Neural cell (in vitro differentiated cells): ENCODE measurements at regions not wholly inside any gene's neighbourhood (a gene's known extent, or its start where the extent isn't known, plus 50 kb on each side); places are given as distances from the start of the nearest gene placed in this dataset.

Experiments
- H2AFZ ChIP-seq: fragments of 200-600, 300-800 bp; sonication (generic), shearing (Covaris generic); 2 replicates; pipeline ENCODE4 v1.6.0; 2014; ENCODE audit warnings: low read depth, mild to moderate bottlenecking, antibody characterized with exemption, low read length, moderate library complexity
- H3F3A ChIP-seq: fragments of 200-600 bp; shearing (Covaris generic); 2 replicates; pipeline ENCODE4 v1.6.1; 2016; ENCODE audit warnings: mild to moderate bottlenecking, moderate library complexity, mixed read lengths, antibody characterized with exemption, low read length; ENCODE audit not compliant: insufficient read depth, poor library complexity, severe bottlenecking
- H3K27ac ChIP-seq: fragments of 200-600, 300-800 bp; sonication (generic), shearing (Covaris generic); 2 replicates; pipeline ENCODE4 v1.5.1; 2014; ENCODE audit warnings: mild to moderate bottlenecking, low read length, moderate library complexity
- H3K27me3 ChIP-seq: fragments of 300-800, 200-600 bp; sonication (generic), shearing (Covaris generic); 2 replicates; pipeline ENCODE4 v1.6.0; 2014; ENCODE audit warnings: mild to moderate bottlenecking, low read depth, low read length, moderate library complexity; ENCODE audit not compliant: insufficient read depth
- H3K36me3 ChIP-seq: fragments of 300-800, 200-600 bp; sonication (generic), shearing (Covaris generic); 2 replicates; pipeline ENCODE4 v1.5.1; 2014; ENCODE audit warnings: mild to moderate bottlenecking, antibody characterized with exemption, low read length, moderate library complexity; ENCODE audit not compliant: insufficient read depth
- H3K4me2 ChIP-seq: fragments of 300-800, 200-600 bp; sonication (generic), shearing (Covaris generic); 2 replicates; pipeline ENCODE4 v1.6.0; 2014; ENCODE audit warnings: mild to moderate bottlenecking, low read length
- H3K4me3 ChIP-seq: fragments of 300-800, 200-600 bp; sonication (generic), shearing (Covaris generic); 2 replicates; pipeline ENCODE4 v1.5.1; 2014; ENCODE audit warnings: mild to moderate bottlenecking, low read length, moderate library complexity
- H3K79me2 ChIP-seq: fragments of 200-600 bp; shearing (Covaris generic); replicated peaks from 2 replicates; pipeline ENCODE4 v1.6.0; 2014; ENCODE audit warnings: mild to moderate bottlenecking, low read length, moderate library complexity; ENCODE audit not compliant: insufficient read depth
- H3K9ac ChIP-seq: fragments of 300-800, 200-600 bp; sonication (generic), shearing (Covaris generic); 2 replicates; pipeline ENCODE4 v1.6.1; 2016; ENCODE audit warnings: mild to moderate bottlenecking, low read length, mixed read lengths
- H3K9me2 ChIP-seq: fragments of 200-600 bp; shearing (Covaris generic); 2 replicates; pipeline ENCODE4 v1.6.1; 2016; ENCODE audit warnings: mild to moderate bottlenecking, low read length, mixed read lengths; ENCODE audit not compliant: insufficient read depth
- H3K9me3 ChIP-seq: fragments of 200-600, 300-800 bp; sonication (generic), shearing (Covaris generic); 2 replicates; pipeline ENCODE4 v1.6.1; 2016; ENCODE audit warnings: mild to moderate bottlenecking, mixed run types, low read length, moderate library complexity, mixed read lengths
- H4K20me1 ChIP-seq: fragments of 200-600 bp; shearing (Covaris generic); 2 replicates; pipeline ENCODE4 v1.6.1; 2016; ENCODE audit warnings: mild to moderate bottlenecking, mixed run types; ENCODE audit not compliant: insufficient read depth
- EP300 ChIP-seq: fragments of 450-650 bp; conservative IDR thresholded peaks from 2 replicates; pipeline ENCODE4 v1.6.1; 2014; ENCODE audit warnings: antibody characterized with exemption, mild to moderate bottlenecking, moderate library complexity; ENCODE audit not compliant: poor library complexity, severe bottlenecking
- EZH2 ChIP-seq: fragments of 200-600, 300-800 bp; shearing (Covaris generic), sonication (generic); IDR thresholded peaks from 2 replicates; pipeline ENCODE4 v1.6.1; 2014; ENCODE audit warnings: antibody characterized with exemption, low read length, borderline replicate concordance, mild to moderate bottlenecking; ENCODE audit not compliant: insufficient read depth, poor library complexity, severe bottlenecking
- MXI1 ChIP-seq: fragments of 450-650 bp; conservative IDR thresholded peaks from 2 replicates; pipeline ENCODE4 v1.6.1; 2014; ENCODE audit warnings: antibody characterized with exemption, mild to moderate bottlenecking; ENCODE audit not compliant: poor library complexity, severe bottlenecking
- POLR2AphosphoS5 ChIP-seq: IDR thresholded peaks from 2 replicates; pipeline ENCODE4 v1.6.1; 2012
- RAD21 ChIP-seq: fragments of 450-650 bp; conservative IDR thresholded peaks from 2 replicates; pipeline ENCODE4 v1.6.1; 2014; ENCODE audit warnings: antibody characterized with exemption, mild to moderate bottlenecking, moderate library complexity
- SMC3 ChIP-seq: fragments of 450-650 bp; conservative IDR thresholded peaks from 2 replicates; pipeline ENCODE4 v1.6.1; 2014; ENCODE audit warnings: antibody characterized with exemption, mild to moderate bottlenecking, moderate library complexity; ENCODE audit not compliant: poor library complexity
- TAF1 ChIP-seq: IDR thresholded peaks from 2 replicates; pipeline ENCODE4 v1.6.1; 2012; ENCODE audit warnings: low read depth
- TF ChIP-seq, protein P1 (sequence below): IDR thresholded peaks from 2 replicates; pipeline ENCODE4 v1.6.1; 2012; ENCODE audit warnings: borderline replicate concordance
- TF ChIP-seq, protein P2 (sequence below): fragments of 450-650 bp; IDR thresholded peaks from 2 replicates; pipeline ENCODE4 v1.5.1; 2014; ENCODE audit warnings: antibody characterized with exemption, mild to moderate bottlenecking, moderate library complexity; ENCODE audit not compliant: poor library complexity, severe bottlenecking

DNA sequence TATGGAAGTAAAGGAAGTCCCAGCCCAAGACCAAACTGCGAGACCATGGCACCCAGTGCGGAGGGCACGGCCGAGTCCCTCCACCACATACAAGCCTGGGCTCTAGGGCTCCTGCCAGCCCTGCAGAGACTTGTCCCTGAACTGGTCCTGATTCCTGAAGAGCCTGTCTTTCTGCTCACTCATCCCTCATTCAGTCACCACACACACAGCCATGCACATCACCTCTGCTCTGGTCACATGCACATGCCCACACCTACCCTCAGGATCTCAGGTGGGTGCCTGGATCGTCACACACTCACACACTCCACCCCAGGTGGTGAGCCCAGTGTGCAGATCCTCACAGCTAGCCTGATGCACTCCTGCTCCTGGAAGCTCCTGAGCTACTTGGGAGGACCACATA lies 71.4 kb upstream of the LAPTM4A start:
- Histone ChIP-seq H3K79me2 (no peaks in the 10 kb centered on the region), H3K9ac (no peak overlapping the region), H3K27me3 (no peaks in the 10 kb centered on the region)

DNA sequence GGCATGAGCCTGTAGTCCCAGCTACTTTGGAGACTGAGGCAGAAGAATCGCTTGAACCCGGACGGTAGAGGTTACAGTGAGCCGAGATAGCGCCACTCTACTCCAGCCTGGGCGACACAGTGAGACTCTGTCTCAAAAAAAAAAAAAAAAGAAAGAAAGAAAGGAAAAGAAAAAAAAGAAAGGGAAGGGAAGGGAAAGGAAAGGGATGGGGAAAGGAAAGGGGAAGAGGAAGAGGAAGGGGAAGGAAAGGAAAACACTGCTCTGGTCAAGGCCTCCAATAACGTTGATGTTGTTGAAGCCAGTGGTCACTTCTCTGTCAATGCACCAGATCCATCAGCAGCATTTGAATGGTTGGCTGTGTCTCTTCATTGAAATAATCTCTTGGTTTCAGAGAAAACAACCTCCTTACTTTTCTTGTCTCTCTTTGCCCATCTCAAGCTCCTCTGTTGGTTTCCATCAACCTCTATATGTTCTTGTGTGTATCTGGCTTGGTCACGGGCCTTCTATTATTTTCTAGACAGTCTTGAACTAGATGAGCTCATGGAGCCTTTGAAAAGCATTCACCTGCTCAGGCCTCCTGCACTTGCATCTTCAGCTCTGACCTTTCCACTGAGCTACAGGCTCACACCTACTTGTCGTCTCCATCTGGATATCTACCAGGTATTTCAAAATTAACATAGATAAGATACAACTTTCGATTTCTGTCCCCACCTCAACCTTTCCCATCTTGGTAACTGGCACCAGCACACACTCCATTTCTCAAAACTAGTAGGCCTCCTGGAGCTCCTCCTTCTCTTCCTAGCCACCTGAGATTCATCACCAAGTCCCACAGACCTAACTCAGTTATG lies 69.4 kb upstream of the LAPTM4A start:
- no peaks in the 10 kb centered on the region for H3K27me3 ChIP-seq
- no peaks in the 10 kb centered on the region for H3F3A ChIP-seq
- H3K36me3 ChIP-seq = no peaks in the 10 kb centered on the region
- H2AFZ ChIP-seq = no peak overlapping the region
- H3K27ac ChIP-seq = no peak overlapping the region
- H3K4me2 ChIP-seq = no peak overlapping the region
- TF ChIP-seq MXI1 (no peak), TAF1 (no peak), SMC3 (no peak), POLR2AphosphoS5 (no peak), EZH2 (no peak), RAD21 (no peak), EP300 (no peak)
- TF ChIP-seq, protein P1, sequence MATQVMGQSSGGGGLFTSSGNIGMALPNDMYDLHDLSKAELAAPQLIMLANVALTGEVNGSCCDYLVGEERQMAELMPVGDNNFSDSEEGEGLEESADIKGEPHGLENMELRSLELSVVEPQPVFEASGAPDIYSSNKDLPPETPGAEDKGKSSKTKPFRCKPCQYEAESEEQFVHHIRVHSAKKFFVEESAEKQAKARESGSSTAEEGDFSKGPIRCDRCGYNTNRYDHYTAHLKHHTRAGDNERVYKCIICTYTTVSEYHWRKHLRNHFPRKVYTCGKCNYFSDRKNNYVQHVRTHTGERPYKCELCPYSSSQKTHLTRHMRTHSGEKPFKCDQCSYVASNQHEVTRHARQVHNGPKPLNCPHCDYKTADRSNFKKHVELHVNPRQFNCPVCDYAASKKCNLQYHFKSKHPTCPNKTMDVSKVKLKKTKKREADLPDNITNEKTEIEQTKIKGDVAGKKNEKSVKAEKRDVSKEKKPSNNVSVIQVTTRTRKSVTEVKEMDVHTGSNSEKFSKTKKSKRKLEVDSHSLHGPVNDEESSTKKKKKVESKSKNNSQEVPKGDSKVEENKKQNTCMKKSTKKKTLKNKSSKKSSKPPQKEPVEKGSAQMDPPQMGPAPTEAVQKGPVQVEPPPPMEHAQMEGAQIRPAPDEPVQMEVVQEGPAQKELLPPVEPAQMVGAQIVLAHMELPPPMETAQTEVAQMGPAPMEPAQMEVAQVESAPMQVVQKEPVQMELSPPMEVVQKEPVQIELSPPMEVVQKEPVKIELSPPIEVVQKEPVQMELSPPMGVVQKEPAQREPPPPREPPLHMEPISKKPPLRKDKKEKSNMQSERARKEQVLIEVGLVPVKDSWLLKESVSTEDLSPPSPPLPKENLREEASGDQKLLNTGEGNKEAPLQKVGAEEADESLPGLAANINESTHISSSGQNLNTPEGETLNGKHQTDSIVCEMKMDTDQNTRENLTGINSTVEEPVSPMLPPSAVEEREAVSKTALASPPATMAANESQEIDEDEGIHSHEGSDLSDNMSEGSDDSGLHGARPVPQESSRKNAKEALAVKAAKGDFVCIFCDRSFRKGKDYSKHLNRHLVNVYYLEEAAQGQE = no peak
- TF ChIP-seq, protein P2, sequence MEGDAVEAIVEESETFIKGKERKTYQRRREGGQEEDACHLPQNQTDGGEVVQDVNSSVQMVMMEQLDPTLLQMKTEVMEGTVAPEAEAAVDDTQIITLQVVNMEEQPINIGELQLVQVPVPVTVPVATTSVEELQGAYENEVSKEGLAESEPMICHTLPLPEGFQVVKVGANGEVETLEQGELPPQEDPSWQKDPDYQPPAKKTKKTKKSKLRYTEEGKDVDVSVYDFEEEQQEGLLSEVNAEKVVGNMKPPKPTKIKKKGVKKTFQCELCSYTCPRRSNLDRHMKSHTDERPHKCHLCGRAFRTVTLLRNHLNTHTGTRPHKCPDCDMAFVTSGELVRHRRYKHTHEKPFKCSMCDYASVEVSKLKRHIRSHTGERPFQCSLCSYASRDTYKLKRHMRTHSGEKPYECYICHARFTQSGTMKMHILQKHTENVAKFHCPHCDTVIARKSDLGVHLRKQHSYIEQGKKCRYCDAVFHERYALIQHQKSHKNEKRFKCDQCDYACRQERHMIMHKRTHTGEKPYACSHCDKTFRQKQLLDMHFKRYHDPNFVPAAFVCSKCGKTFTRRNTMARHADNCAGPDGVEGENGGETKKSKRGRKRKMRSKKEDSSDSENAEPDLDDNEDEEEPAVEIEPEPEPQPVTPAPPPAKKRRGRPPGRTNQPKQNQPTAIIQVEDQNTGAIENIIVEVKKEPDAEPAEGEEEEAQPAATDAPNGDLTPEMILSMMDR = no peak
- no peaks in the 10 kb centered on the region for H3K9me3 ChIP-seq
- H3K4me3 ChIP-seq = no peak overlapping the region
- no peaks in the 10 kb centered on the region for H3K79me2 ChIP-seq
- H4K20me1 ChIP-seq = no peaks in the 10 kb centered on the region
- no peaks in the 10 kb centered on the region for H3K9me2 ChIP-seq
- no peak overlapping the region for H3K9ac ChIP-seq

More for the DNA sequence above, 71.4 kb upstream of the LAPTM4A start:
- no peak overlapping the region for H3K4me2 ChIP-seq
- no peaks in the 10 kb centered on the region for H4K20me1 ChIP-seq
- H3K4me3 ChIP-seq = no peak overlapping the region
- no peaks in the 10 kb centered on the region for H3K36me3 ChIP-seq
- H3K9me3 ChIP-seq = no peaks in the 10 kb centered on the region
- TF ChIP-seq, protein P1 = no peak
- TF ChIP-seq EP300 = no peak
- no peaks in the 10 kb centered on the region for H3K9me2 ChIP-seq
- no peaks in the 10 kb centered on the region for H3F3A ChIP-seq
- H3K27ac ChIP-seq = no peak overlapping the region
- no peak overlapping the region for H2AFZ ChIP-seq
